Thyroid gland (tissue), 4 donors: ENCODE measurements at regions not wholly inside any gene's neighbourhood (a gene's known extent, or its start where the extent isn't known, plus 50 kb on each side); places are given as distances from the start of the nearest gene placed in this dataset.

Experiments
- CTCF ChIP-seq, 6 experiments: fragments of 200-600 bp in 3 of 6; fragments of 450-650 bp in 3 of 6; sonication (generic) in 3 of 6; IDR thresholded peaks; one replicate each; pipeline ENCODE4 v1.5.1; 2016 to 2019; ENCODE audit warnings: antibody characterized with exemption in 6 of 6, mild to moderate bottlenecking in 2 of 6, inconsistent platforms in 1 of 6, moderate library complexity in 1 of 6
- POLR2A ChIP-seq, 2 donors: fragments of 450-650 bp; IDR thresholded peaks; one replicate each; pipeline ENCODE4 v1.6.1; 2017; ENCODE audit warnings: antibody characterized with exemption in 2 of 2, mild to moderate bottlenecking in 2 of 2, moderate library complexity in 1 of 2

DNA sequence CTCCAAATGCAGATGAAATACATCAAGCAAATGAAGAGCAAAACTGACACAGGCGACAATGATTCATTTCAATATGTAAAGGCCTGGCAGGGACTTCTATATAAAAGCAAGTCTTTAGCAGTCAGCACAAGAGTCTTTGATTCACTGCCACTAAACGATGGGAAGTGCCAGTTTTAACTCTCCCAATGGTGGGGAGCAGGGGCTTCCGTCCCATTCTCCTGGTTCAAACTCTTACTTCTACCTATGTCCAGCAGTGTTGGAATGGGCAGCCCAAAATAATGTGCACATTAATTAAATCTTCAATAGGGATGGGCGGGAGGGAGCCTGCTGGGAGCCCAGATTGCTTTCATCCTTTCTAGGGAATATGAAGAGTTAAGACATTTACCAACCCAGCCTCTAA, 97.5 kb upstream of the MDM1 start:
- TF ChIP-seq CTCF (IDR thresholded peaks at IDR 0.05) (no peak), POLR2A (IDR thresholded peaks at IDR 0.05) (no peak)
